Sigmoid colon (tissue), 4 donors: ENCODE measurements at regions not wholly inside any gene's neighbourhood (a gene's known extent, or its start where the extent isn't known, plus 50 kb on each side); places are given as distances from the start of the nearest gene placed in this dataset.

Experiments
- CTCF ChIP-seq, 4 experiments: fragments of 450-650 bp in 3 of 4; fragments of 200-600 bp in 1 of 4; IDR thresholded peaks; one replicate each; pipeline ENCODE4 v1.5.1; 2016 to 2019; ENCODE audit warnings: antibody characterized with exemption in 4 of 4, mild to moderate bottlenecking in 3 of 4, moderate library complexity in 2 of 4
- POLR2A ChIP-seq, 2 donors: fragments of 450-650 bp; IDR thresholded peaks; one replicate each; pipeline ENCODE4 v1.6.1; 2016; ENCODE audit warnings: antibody characterized with exemption in 2 of 2, mild to moderate bottlenecking in 2 of 2, moderate library complexity in 2 of 2
- POLR2AphosphoS5 ChIP-seq, 4 donors: sonication (generic); formaldehyde crosslinking; IDR thresholded peaks; one replicate each; pipeline ENCODE4 v1.6.1; 2017; ENCODE audit warnings: antibody characterized with exemption in 4 of 4

GRCh38 chr14:27890259-27890658 is 876.3 kb upstream of the FOXG1 start:
- TF ChIP-seq CTCF (IDR thresholded peaks at IDR 0.05) (no peak), POLR2AphosphoS5 (IDR thresholded peaks at IDR 0.05) (no peak), POLR2A (IDR thresholded peaks at IDR 0.05) (no peak)
